ENCODE measurements at regions not wholly inside any gene's neighbourhood (a gene's known extent, or its start where the extent isn't known, plus 50 kb on each side); places are given as distances from the start of the nearest gene placed in this dataset.

DNA sequence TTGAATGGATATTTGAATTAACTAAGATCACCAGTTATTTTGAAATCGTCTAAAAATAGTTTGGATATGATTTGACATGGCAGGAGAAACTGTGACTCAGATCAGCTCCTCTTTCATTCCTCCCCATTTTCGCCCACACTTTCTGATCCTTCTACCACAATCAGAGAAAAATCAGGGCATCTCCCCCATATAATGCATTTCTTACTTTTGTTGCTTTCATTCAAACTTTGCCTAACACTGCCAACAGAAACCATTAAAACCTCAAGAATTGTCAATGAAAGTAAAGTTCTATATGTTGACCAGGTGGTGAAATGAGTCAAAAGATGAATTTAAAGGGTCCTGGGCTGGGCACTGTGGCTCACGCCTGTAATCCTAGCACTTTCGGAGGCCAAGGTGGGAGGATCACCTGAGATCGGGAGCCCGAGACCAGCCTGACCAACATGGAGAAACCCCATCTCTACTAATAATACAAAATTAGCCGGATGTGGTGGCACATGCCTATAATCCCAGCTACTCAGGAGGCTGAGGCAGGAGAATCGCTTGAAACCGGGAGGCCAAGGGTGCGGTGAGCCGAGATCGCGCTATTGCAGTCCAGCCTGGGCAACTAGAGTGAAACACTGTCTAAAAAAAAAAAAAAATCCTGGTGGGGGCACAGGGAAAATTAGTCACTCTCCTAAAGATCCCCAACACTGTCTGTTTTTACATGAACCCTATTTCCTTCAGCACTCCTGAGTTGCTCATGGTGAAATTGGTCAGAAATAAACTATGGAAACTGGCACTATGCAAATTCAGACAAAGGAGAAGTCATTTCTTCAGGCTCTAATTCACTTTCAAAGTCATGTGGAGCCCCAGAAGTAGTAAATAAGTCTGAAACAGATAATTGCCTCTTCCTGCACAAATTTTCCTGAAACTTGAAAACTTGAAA, 122.8 kb upstream of the NOCT start:
- Histone ChIP-seq H3K36me3 (no peaks in the 10 kb centered on the region), H3K27me3 (no peaks in the 10 kb centered on the region), H3K4me1 (no peaks in the 10 kb centered on the region), H3K27ac (no peak overlapping the region), H3K4me3 (no peak overlapping the region), H3K9me3 (no peaks in the 10 kb centered on the region)
- DNase-seq, result no peak
- TF ChIP-seq POLR2A (IDR thresholded peaks at IDR 0.05), result no peak
- TF ChIP-seq, protein P1, sequence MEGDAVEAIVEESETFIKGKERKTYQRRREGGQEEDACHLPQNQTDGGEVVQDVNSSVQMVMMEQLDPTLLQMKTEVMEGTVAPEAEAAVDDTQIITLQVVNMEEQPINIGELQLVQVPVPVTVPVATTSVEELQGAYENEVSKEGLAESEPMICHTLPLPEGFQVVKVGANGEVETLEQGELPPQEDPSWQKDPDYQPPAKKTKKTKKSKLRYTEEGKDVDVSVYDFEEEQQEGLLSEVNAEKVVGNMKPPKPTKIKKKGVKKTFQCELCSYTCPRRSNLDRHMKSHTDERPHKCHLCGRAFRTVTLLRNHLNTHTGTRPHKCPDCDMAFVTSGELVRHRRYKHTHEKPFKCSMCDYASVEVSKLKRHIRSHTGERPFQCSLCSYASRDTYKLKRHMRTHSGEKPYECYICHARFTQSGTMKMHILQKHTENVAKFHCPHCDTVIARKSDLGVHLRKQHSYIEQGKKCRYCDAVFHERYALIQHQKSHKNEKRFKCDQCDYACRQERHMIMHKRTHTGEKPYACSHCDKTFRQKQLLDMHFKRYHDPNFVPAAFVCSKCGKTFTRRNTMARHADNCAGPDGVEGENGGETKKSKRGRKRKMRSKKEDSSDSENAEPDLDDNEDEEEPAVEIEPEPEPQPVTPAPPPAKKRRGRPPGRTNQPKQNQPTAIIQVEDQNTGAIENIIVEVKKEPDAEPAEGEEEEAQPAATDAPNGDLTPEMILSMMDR (IDR thresholded peaks at IDR 0.05), result no peak
- no peak for TF ChIP-seq EP300 (IDR thresholded peaks at IDR 0.05; ENCODE audit: low read depth)
- TF ChIP-seq POLR2AphosphoS5 (IDR thresholded peaks at IDR 0.05), result no peak
- in situ Hi-C loops (cut with MboI; ENCODE audit: low pct_ligation_motif_present in 1 of 4, low pct_unique_long_range_greater_than_20kb in 1 of 4, low sequenced_read_pairs in 3 of 4), result no loop called here
- WGBS, 2 donors (ENCODE audit: low coverage in 1 of 2), result 80 to 85% methylated on average over 6 to 13 of the region's 13 CpGs
- intact Hi-C loops (cut with DNase I; ENCODE audit: low total_unique reads), result no loop called here

DNA sequence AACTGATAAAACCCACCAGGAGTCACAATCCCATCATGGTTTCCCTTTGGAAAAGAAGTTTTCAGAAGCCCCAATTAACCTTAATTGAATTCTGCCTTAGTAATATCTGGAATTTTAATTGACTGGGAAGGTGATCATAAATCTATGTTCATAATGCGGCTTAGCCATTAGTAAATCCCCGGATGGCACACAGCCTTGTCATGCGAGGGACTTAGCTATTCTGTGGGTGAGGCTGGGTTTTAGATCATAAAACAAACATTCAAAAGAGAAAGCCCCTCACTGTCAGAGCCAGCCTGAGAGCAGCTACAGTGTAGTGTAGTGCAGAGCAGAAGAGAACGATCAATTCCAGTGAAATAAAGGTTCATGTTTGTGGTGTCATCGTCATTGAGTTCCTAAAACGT, 124.0 kb upstream of the NOCT start:
- 63% methylated on average over 5 to 6 of the region's 6 CpGs for WGBS, 2 donors (ENCODE audit: low coverage in 1 of 2)

DNA sequence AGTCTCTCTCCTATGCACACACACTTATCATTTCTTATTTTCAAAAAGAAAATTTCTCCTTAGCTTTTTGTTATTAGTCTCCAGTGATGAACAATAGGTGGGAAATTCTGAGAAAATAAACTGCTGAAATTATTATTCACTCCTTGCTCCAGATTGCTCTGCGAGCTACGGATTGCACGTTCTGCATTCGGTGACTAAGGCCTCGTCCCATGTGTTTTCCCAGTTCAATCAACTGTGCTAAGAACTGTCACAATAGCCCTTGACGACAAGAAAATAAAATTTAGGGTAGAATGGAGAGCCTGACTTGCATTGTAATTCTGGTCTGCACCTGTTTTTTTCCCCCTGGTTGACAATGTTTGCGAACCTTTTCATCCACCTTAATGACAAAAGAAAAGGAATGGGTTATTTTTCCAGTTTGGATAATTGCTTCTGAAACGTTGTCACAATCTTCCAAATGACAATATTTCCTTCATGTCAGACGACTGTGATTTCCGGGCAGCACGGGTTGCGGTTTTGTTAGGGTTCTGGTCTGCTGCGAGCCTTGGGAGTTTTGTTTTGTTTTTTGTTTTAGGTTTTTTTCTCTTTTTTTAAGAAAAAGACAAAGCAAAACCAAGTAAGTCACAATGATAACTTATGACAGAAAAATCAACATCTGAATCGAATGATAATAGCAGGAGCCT, 124.5 kb upstream of the NOCT start:
- H3K4me1 ChIP-seq, result no peaks in the 10 kb centered on the region
- DNase-seq, result no peak
- H3K27me3 ChIP-seq, result no peaks in the 10 kb centered on the region
- intact Hi-C loops (cut with DNase I; ENCODE audit: low total_unique reads), result no loop called here
- no peaks in the 10 kb centered on the region for H3K9me3 ChIP-seq
- H3K4me3 ChIP-seq, result no peak overlapping the region
- in situ Hi-C loops (cut with MboI; ENCODE audit: low pct_ligation_motif_present in 1 of 4, low pct_unique_long_range_greater_than_20kb in 1 of 4, low sequenced_read_pairs in 3 of 4), result no loop called here
- WGBS, 2 donors (ENCODE audit: low coverage in 1 of 2), result 72 to 76% methylated on average over 11 to 14 of the region's 14 CpGs
- H3K27ac ChIP-seq, result no peak overlapping the region
- no peaks in the 10 kb centered on the region for H3K36me3 ChIP-seq
- TF ChIP-seq EP300 (IDR thresholded peaks at IDR 0.05; ENCODE audit: low read depth), result no peak
- TF ChIP-seq POLR2AphosphoS5 (IDR thresholded peaks at IDR 0.05), result no peak
- TF ChIP-seq, protein P1 (IDR thresholded peaks at IDR 0.05), result no peak
- no peak for TF ChIP-seq POLR2A (IDR thresholded peaks at IDR 0.05)

More for the DNA sequence above, 124.0 kb upstream of the NOCT start:
- no peaks in the 10 kb centered on the region for H3K36me3 ChIP-seq
- H3K9me3 ChIP-seq, result no peaks in the 10 kb centered on the region
- DNase-seq, result no peak
- no peak overlapping the region for H3K27ac ChIP-seq
- no peaks in the 10 kb centered on the region for H3K4me1 ChIP-seq
- no peak for TF ChIP-seq POLR2A (IDR thresholded peaks at IDR 0.05)
- TF ChIP-seq POLR2AphosphoS5 (IDR thresholded peaks at IDR 0.05), result no peak
- TF ChIP-seq EP300 (IDR thresholded peaks at IDR 0.05; ENCODE audit: low read depth), result no peak
- TF ChIP-seq, protein P1 (IDR thresholded peaks at IDR 0.05), result no peak
- no peak overlapping the region for H3K4me3 ChIP-seq
- in situ Hi-C loops (cut with MboI; ENCODE audit: low pct_ligation_motif_present in 1 of 4, low pct_unique_long_range_greater_than_20kb in 1 of 4, low sequenced_read_pairs in 3 of 4), result no loop called here
- intact Hi-C loops (cut with DNase I; ENCODE audit: low total_unique reads), result no loop called here
- H3K27me3 ChIP-seq, result no peaks in the 10 kb centered on the region

GRCh38 chr4:138889216-138889615, 126.4 kb upstream of the NOCT start:
- DNase-seq, result no peak
- H3K27ac ChIP-seq, result no peak overlapping the region
- no peaks in the 10 kb centered on the region for H3K36me3 ChIP-seq
- TF ChIP-seq EP300 (IDR thresholded peaks at IDR 0.05; ENCODE audit: low read depth) (no peak), POLR2AphosphoS5 (IDR thresholded peaks at IDR 0.05) (no peak), POLR2A (IDR thresholded peaks at IDR 0.05) (no peak)
- TF ChIP-seq, protein P1 (IDR thresholded peaks at IDR 0.05), result no peak
- no peaks in the 10 kb centered on the region for H3K4me1 ChIP-seq
- no peaks in the 10 kb centered on the region for H3K27me3 ChIP-seq
- WGBS, 2 donors (ENCODE audit: low coverage in 1 of 2), result 81 to 83% methylated on average over 2 to 3 of the region's 3 CpGs
- H3K9me3 ChIP-seq, result no peaks in the 10 kb centered on the region
- intact Hi-C loops (cut with DNase I; ENCODE audit: low total_unique reads), result no loop called here
- H3K4me3 ChIP-seq, result no peak overlapping the region
- in situ Hi-C loops (cut with MboI; ENCODE audit: low pct_ligation_motif_present in 1 of 4, low pct_unique_long_range_greater_than_20kb in 1 of 4, low sequenced_read_pairs in 3 of 4), result no loop called here
